H4 (cell line): ENCODE measurements at regions not wholly inside any gene's neighbourhood (a gene's known extent, or its start where the extent isn't known, plus 50 kb on each side); places are given as distances from the start of the nearest gene placed in this dataset.
"Not testable (repeated sequence)": the region's sequence is repeated elsewhere in the genome, so short reads cannot be mapped to it uniquely, and the experiment has no call there.

Experiments used
- DNase-seq: peaks from one replicate; pipeline ENCODE4 v3.0.0-alpha.2; 2015; ENCODE audit warnings: low spot score

- no peak for DNase-seq
Measured at GRCh38 chr10:129194181-129194870, 272.7 kb upstream of the MGMT start.

GRCh38 chr10:129199826-129200225, 267.2 kb upstream of the MGMT start:
- DNase-seq, result no peak

- no peak for DNase-seq
Measured at GRCh38 chr10:129203819-129204218, 263.2 kb upstream of the MGMT start.

GRCh38 chr10:129207297-129207696, 259.7 kb upstream of the MGMT start:
- DNase-seq, result no peak

GRCh38 chr10:129210876-129211275, 256.2 kb upstream of the MGMT start:
- DNase-seq, result no peak

GRCh38 chr10:129213256-129213655, 253.8 kb upstream of the MGMT start:
- DNase-seq, result no peak

- DNase-seq, result not testable (repeated sequence)
Measured at GRCh38 chr10:129213996-129214395, 253.0 kb upstream of the MGMT start.

GRCh38 chr10:129219364-129219763, 247.7 kb upstream of the MGMT start:
- DNase-seq, result no peak

GRCh38 chr10:129222436-129222835, 244.6 kb upstream of the MGMT start:
- DNase-seq, result no peak

- no peak for DNase-seq
Measured at GRCh38 chr10:129223363-129223762, 243.7 kb upstream of the MGMT start.

GRCh38 chr10:129224065-129224464, 243.0 kb upstream of the MGMT start:
- DNase-seq, result no peak

GRCh38 chr10:129231821-129232220, 235.2 kb upstream of the MGMT start:
- DNase-seq, result no peak

GRCh38 chr10:129233351-129234148, 233.5 kb upstream of the MGMT start:
- peak; percentile 21 for DNase-seq

GRCh38 chr10:129236274-129236691, 230.8 kb upstream of the MGMT start:
- DNase-seq, result no peak

GRCh38 chr10:129241461-129241860, 225.6 kb upstream of the MGMT start:
- DNase-seq, result no peak

- DNase-seq, result no peak
Measured at GRCh38 chr10:129244298-129244697, 222.7 kb upstream of the MGMT start.

- no peak for DNase-seq
Measured at GRCh38 chr10:129244757-129245156, 222.3 kb upstream of the MGMT start.

- peak; percentile 36 for DNase-seq
Measured at GRCh38 chr10:129253161-129253864, 213.7 kb upstream of the MGMT start.

GRCh38 chr10:129253865-129254179, 213.2 kb upstream of the MGMT start:
- DNase-seq, result no peak

- DNase-seq, result no peak
Measured at GRCh38 chr10:129258283-129258923, 208.6 kb upstream of the MGMT start.

- DNase-seq, result no peak
Measured at GRCh38 chr10:129259128-129259815, 207.8 kb upstream of the MGMT start.

- no peak for DNase-seq
Measured at GRCh38 chr10:129272176-129272575, 194.9 kb upstream of the MGMT start.
